ENCODE measurements at regions not wholly inside any gene's neighbourhood (a gene's known extent, or its start where the extent isn't known, plus 50 kb on each side); places are given as distances from the start of the nearest gene placed in this dataset.
"Not testable (repeated sequence)": the region's sequence is repeated elsewhere in the genome, so short reads cannot be mapped to it uniquely, and the experiment has no call there.

DNA sequence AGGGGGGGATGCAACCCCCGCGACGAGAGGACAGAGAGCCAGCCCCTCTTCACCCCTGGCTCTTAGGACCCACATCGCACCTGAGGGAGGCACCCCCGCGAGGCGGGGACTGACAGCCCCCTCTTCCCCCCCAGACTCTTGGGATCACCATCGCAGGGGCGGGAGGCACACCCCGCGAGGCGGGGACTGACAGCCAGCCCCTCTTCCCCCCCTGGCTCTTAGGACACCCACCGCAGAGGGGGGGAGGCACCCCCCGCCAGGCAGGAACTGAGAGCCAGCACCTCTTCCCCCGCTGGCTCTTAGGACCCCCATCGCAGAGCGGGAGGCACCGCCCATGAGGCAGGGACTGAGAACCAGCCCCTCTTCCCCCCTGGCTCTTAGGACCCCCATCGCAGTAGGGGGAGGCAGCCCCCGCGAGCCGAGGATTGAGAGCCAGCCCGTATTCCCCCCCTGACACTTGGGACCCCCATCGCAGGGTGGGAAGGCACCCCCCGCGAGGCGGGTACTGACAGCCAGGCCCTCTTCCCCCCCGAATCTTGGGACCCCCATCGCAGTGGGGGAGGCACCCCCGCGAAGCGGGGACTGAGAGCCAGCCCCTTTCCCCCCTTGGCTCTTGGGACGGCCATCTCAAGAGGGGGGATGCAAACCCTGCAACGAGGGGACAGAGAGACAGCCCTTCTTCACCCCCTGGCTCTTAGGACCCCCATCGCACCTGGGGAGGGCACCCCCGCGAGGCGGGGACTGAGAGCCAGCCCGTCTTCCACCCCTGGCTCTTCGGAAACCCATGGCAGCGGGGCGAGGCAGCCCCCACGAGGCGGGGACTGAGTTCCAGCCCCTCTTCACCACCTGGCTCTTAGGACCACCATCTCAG, 2425.1 kb upstream of the PCDH20 start:
- no peak for DNase-seq

- no peak for DNase-seq
Measured at GRCh38 chr13:63838366-63839110, 2422.9 kb upstream of the PCDH20 start.

GRCh38 chr13:63837701-63838100, 2422.1 kb upstream of the PCDH20 start:
- DNase-seq: not testable (repeated sequence)

- not testable (repeated sequence) for DNase-seq
Measured at GRCh38 chr13:63829609-63830008, 2414.0 kb upstream of the PCDH20 start.

GRCh38 chr13:63821785-63822184, 2406.1 kb upstream of the PCDH20 start:
- DNase-seq: not testable (repeated sequence)

GRCh38 chr13:63811428-63812004, 2395.9 kb upstream of the PCDH20 start:
- DNase-seq: not testable (repeated sequence)

DNA sequence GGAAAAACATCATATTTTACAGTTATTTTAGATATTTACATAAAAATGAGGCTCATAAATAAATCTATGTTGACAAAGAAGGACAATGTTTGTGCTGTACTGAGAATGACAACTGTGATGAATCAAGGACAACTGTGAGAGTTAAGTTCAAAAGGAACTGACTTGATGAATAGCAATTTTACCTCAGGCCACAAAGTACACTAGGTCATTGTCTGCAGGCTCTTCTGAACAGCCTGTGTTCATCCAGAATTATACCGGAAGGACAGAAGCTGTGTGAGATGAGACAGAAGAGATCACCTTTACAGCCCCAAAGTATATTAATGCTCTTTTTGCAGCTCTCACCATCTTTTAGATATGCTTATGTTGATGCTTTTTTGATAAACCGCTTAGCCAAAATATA, 2375.5 kb upstream of the PCDH20 start:
- not testable (repeated sequence) for DNase-seq

DNA sequence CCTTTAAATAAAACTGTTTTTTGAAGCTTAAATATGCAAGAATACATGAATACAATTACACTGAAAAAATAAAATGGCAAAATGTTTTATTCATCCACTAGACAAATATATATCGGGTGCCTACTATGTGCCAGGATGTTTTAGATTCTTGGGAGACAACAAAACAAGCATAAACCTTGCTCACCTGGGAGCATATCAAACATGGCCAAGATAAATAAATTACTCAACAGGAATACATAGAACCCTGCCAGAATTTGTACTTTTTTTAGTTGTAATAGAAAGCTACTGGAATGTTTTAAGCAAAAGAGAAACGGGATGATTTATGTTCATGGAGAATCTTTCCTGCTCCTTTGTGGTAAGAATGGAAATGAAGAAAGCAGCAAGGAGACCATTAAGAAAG, 2358.5 kb upstream of the PCDH20 start:
- no peak for DNase-seq

DNA sequence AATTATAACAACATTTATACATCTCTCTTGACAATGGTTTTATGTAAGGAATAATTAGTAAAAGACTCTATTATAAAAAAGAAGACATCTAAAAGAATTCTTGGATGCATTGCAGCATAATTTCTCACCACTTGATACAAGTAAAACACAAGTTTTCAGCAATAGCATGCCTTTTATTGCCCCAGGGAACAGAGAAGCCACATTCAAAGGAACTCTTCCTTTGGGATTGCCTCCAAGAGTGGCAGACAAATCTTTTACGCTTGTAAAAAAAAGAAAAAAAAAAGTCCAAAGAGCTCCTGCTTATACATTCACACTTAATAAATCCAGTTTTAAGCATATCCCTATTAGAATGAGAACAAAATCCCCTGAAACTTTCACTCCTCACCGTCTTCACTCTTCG, 2357.8 kb upstream of the PCDH20 start:
- DNase-seq: no peak

DNA sequence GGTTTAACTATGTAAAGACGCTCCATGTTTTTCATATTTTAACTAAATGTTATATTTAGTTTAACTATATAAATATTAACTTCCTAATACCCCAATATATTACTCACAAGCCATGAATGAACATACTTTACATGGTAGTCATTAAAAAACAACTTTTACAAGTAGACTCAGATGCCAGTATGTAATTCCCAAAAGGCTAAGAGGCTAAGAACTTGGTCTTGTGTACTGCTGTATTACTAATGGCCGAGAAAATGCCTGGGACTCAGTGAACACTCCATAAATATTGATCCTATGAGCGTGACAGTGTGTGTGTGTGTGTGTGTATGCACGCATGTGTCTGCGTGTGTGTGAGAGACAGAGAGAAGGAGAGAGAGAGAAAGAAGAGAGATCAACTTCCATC, 2342.0 kb upstream of the PCDH20 start:
- not testable (repeated sequence) for DNase-seq

- not testable (repeated sequence) for DNase-seq
Measured at GRCh38 chr13:63749857-63750256, 2334.2 kb upstream of the PCDH20 start.

DNA sequence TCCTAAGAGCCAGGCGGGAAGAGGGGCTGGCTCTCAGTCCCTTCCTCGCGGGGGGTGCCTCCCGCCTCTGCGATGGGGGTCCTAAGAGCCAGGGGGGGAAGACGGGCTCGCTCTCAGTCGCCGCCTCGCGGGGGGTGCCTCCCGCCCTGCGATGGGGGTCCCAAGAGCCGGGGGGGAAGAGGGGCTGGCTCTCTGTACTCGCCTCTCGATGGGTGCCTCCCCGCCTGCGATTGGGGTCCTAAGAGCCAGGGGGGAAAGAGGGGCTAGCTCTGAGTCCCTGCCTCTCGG, 2326.1 kb upstream of the PCDH20 start:
- DNase-seq: not testable (repeated sequence)

- DNase-seq: no peak
Measured at GRCh38 chr13:63741029-63741813, 2325.6 kb upstream of the PCDH20 start.

DNA sequence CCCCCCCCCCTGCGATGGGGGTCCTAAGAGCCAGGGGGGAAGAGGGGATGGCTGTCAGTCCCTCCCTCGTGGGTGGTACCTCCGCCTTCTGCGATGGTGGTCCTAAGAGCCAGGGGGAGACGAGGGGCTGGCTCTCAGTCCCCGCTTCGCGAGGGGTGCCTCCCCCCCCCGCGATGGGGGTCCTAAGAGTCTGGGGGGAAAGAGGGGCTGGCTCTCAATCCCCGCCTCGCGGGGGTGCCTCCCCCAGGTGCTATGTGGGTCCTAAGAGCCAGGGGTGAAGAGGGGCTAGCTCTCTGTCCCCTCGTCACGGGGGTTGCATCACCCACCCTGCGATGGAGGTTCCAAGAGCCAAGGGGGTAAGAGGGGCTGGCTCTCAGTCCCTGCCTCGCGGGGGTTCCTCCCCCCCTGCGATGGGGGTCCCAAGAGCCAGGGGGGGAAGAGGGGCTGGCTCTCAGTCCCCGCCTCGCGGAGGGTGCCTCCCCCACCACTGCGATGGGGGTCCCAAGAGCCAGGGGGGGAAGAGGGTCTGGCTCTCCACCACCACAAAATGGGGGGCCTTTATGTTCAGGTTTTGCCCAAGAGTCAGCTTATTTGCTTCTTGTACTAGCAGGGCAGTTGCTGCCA, 2323.6 kb upstream of the PCDH20 start:
- not testable (repeated sequence) for DNase-seq

DNA sequence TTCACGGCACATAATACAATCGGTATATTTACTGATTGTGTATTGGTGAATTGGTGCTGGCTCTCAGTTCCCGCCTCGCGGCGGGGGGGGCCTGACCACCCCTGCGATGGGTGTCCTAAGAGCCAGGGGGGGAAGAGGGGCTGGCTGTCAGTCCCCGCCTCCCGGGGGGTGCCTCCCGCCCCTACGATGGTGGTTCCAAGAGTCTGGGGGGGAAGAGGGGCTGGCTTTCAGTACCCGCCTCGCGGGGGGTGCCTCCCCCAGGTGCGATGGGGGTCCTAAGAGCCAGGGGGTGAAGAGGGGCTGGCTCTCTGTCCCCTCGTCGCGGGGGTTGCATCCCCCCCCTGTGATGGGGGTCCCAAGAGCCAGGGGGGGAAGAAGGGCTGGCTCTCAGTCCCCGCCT, 2321.8 kb upstream of the PCDH20 start:
- no peak for DNase-seq

DNA sequence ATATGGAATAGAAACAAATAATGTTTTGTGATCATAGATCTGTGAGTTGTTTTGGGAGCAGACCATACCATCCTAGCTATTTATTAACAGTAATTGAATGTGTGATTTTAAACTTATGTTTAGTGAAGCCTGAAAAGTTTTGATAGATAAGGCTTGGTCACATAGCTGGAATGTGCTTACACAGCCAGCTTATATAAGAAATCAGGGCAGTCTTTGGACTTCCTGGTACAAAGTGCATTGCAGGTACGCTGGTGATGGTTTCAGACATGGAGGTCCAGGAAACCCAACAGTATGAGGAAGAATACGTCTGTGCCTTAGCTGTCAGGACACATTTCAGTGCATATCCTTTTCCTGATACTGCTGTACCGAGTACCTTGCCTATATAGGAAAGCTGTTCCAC, 2316.2 kb upstream of the PCDH20 start:
- DNase-seq: no peak

DNA sequence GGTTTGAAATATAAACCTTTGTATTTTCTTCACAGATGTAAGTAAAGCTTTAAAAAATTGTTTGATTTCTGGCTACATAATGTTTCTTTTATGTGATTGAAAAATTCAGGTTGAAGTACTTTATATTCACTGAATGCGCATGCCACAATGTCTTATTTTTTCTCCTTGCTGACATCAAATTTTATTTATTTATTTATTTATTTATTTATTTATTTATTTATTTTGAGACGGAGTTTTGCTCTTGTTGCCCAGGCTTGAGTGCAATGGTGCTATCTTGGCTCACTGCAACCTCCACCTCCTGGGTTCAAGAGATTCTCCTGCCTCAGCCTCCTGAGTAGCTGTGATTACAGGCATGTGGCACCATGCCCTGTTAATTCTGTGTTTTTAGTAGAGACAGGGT, 2296.5 kb upstream of the PCDH20 start:
- not testable (repeated sequence) for DNase-seq

DNA sequence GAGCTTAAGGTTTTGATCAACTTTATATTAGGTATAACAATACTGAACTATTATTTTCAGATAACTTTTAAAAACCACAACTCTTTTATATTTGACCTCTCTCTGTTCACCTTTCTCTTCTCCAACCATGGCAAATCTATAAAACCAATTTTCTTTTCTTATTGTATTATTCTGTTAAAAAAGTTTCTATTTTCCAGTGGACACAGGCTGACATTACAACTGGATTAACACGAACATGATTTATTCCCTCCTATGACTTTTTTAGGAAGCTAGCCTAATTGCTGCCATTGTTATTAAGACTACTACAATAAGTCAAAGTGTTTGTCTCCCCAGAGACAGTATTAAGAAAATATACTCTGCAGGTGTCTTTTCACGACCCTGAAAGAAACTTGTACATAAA, 2291.1 kb upstream of the PCDH20 start:
- no peak for DNase-seq

GRCh38 chr13:63704521-63704920, 2288.9 kb upstream of the PCDH20 start:
- no peak for DNase-seq

GRCh38 chr13:63700350-63700749, 2284.7 kb upstream of the PCDH20 start:
- no peak for DNase-seq

DNA sequence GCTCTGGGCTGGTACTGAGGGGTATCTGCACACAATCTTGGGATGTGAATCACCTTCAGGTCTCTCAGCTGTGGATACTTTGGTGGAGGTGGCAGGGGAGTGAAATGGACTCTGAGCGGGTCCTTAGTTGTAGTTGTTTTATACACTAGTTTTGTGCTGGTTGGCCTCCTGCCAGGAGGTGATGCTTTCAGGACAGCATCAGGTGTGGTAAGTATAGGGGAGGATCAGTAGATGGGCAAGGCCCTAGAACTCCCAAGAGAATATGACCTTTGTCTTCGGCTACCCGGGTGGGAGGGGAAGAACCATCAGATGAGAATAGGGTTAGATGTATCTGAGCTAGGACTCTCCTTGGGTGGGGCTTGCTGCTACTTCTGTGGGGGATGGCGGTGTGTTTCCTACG, 2284.3 kb upstream of the PCDH20 start:
- no peak for DNase-seq

DNA sequence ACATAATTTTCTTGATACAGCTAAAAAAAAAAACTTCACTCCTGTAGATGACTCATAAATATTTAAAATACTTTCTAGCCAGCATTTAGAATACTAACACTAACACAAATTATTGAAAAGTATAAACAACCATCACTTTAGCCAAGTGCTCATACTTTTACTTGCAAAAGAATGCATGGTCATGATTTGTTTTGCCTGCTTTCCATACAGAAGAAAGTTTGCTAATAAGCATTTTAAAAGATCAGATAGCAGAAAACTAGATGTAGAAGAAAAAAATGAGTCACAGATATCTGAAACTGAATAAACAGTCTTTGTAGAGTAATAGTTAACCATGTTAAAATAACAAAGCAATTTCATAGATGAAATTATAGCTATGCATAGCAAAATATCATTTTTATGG, 2280.4 kb upstream of the PCDH20 start:
- DNase-seq: no peak

GRCh38 chr13:63693696-63694095, 2278.0 kb upstream of the PCDH20 start:
- DNase-seq: no peak

All from stimulated activated naive CD4-positive, alpha-beta T cell (primary cell).